ENCODE measurements at regions not wholly inside any gene's neighbourhood (a gene's known extent, or its start where the extent isn't known, plus 50 kb on each side); places are given as distances from the start of the nearest gene placed in this dataset.

GRCh38 chr4:179415847-179416223, 1973.6 kb upstream of the AGA start:
- TF ChIP-seq CTCF (IDR thresholded peaks at IDR 0.05 in 4 of 5, conservative IDR thresholded peaks at IDR 0.05 in 1 of 5) (no peak), POLR2A (IDR thresholded peaks at IDR 0.05) (no peak)

Measured in gastrocnemius medialis (tissue), 4 donors.